LNCAP (cell line): ENCODE measurements at regions not wholly inside any gene's neighbourhood (a gene's known extent, or its start where the extent isn't known, plus 50 kb on each side); places are given as distances from the start of the nearest gene placed in this dataset.

Experiments
- CTCF ChIP-seq: fragments of 450-650 bp; IDR thresholded peaks from 2 replicates; pipeline ENCODE4 v1.5.1; 2017; ENCODE audit warnings: mild to moderate bottlenecking

GRCh38 chr4:96593422-96593821 lies 753.5 kb downstream of the PDHA2 start:
- TF ChIP-seq CTCF, result no peak

GRCh38 chr4:96598465-96598864 lies 758.6 kb downstream of the PDHA2 start:
- TF ChIP-seq CTCF, result no peak

- no peak for TF ChIP-seq CTCF
These were observed 759.9 kb downstream of the PDHA2 start for GRCh38 chr4:96599752-96600151.

- TF ChIP-seq CTCF, result no peak
These were observed 762.8 kb downstream of the PDHA2 start for GRCh38 chr4:96602661-96603060.

GRCh38 chr4:96603641-96604040 lies 763.7 kb downstream of the PDHA2 start:
- no peak for TF ChIP-seq CTCF

GRCh38 chr4:96606451-96606850 lies 766.6 kb downstream of the PDHA2 start:
- TF ChIP-seq CTCF, result no peak

- no peak for TF ChIP-seq CTCF
These were observed 786.1 kb downstream of the PDHA2 start for GRCh38 chr4:96626023-96626422.

GRCh38 chr4:96630839-96631238 lies 790.9 kb downstream of the PDHA2 start:
- no peak for TF ChIP-seq CTCF
